Caki2 (cell line): ENCODE measurements at regions not wholly inside any gene's neighbourhood (a gene's known extent, or its start where the extent isn't known, plus 50 kb on each side); places are given as distances from the start of the nearest gene placed in this dataset.

Source experiments
- DNase-seq: peaks from one replicate; pipeline ENCODE4 v3.0.0-alpha.2; 2015; ENCODE audit warnings: low read depth
- in situ Hi-C: cut with HindIII; loops from 2 replicates; pipeline ENCODE4 v1.10.0; 2016; ENCODE audit warnings: low sequenced_read_pairs, low pct_unique_long_range_greater_than_20kb, mixed read lengths

- no peak for DNase-seq
- in situ Hi-C loops: no loop called here
Observed at GRCh38 chr1:239322369-239322768, 64.0 kb upstream of the CHRM3 start.

- no peak for DNase-seq
- in situ Hi-C loops: no loop called here
Observed at GRCh38 chr1:239321877-239322276, 64.5 kb upstream of the CHRM3 start.

GRCh38 chr1:239317948-239318347 is 68.4 kb upstream of the CHRM3 start:
- in situ Hi-C loops: no loop called here

GRCh38 chr1:239315631-239316217 is 70.6 kb upstream of the CHRM3 start:
- in situ Hi-C loops: no loop called here
- peak; percentile 31 for DNase-seq

More at GRCh38 chr1:239317948-239318347, 68.4 kb upstream of the CHRM3 start:
- no peak for DNase-seq

GRCh38 chr1:239311331-239311730 is 75.0 kb upstream of the CHRM3 start:
- DNase-seq: no peak
- in situ Hi-C loops: no loop called here

- in situ Hi-C loops: no loop called here
- no peak for DNase-seq
Observed at GRCh38 chr1:239308701-239309333, 77.6 kb upstream of the CHRM3 start.

- DNase-seq: no peak
- in situ Hi-C loops: no loop called here
Observed at GRCh38 chr1:239307886-239308285, 78.5 kb upstream of the CHRM3 start.

GRCh38 chr1:239306426-239306825 is 79.9 kb upstream of the CHRM3 start:
- no peak for DNase-seq
- in situ Hi-C loops: no loop called here

- DNase-seq: no peak
- in situ Hi-C loops: no loop called here
Observed at GRCh38 chr1:239303289-239303688, 83.1 kb upstream of the CHRM3 start.

- in situ Hi-C loops: no loop called here
- no peak for DNase-seq
Observed at GRCh38 chr1:239302696-239303095, 83.7 kb upstream of the CHRM3 start.

GRCh38 chr1:239301251-239301650 is 85.1 kb upstream of the CHRM3 start:
- in situ Hi-C loops: no loop called here
- DNase-seq: no peak

- in situ Hi-C loops: no loop called here
- DNase-seq: no peak
Observed at GRCh38 chr1:239297910-239298309, 88.5 kb upstream of the CHRM3 start.

- no peak for DNase-seq
- in situ Hi-C loops: no loop called here
Observed at GRCh38 chr1:239293350-239294110, 92.8 kb upstream of the CHRM3 start.

GRCh38 chr1:239288820-239289554 is 97.4 kb upstream of the CHRM3 start:
- in situ Hi-C loops: no loop called here
- no peak for DNase-seq

- no peak for DNase-seq
- in situ Hi-C loops: no loop called here
Observed at GRCh38 chr1:239287296-239287695, 99.1 kb upstream of the CHRM3 start.

GRCh38 chr1:239283216-239283615 is 103.2 kb upstream of the CHRM3 start:
- DNase-seq: no peak
- in situ Hi-C loops: no loop called here

GRCh38 chr1:239282411-239282810 is 104.0 kb upstream of the CHRM3 start:
- DNase-seq: no peak
- in situ Hi-C loops: no loop called here

GRCh38 chr1:239276051-239276450 is 110.3 kb upstream of the CHRM3 start:
- no peak for DNase-seq
- in situ Hi-C loops: no loop called here

GRCh38 chr1:239274242-239274830 is 112.0 kb upstream of the CHRM3 start:
- in situ Hi-C loops: no loop called here
- DNase-seq: no peak
